HuH-7.5 (cell line): ENCODE measurements at regions not wholly inside any gene's neighbourhood (a gene's known extent, or its start where the extent isn't known, plus 50 kb on each side); places are given as distances from the start of the nearest gene placed in this dataset.
A peak's percentile ranks its signal among the peaks of the same experiment; 100 is the strongest.
"Not testable (repeated sequence)": the region's sequence is repeated elsewhere in the genome, so short reads cannot be mapped to it uniquely, and the experiment has no call there.

Experiments
- DNase-seq: peaks from one replicate; pipeline ENCODE4 v3.0.0; 2011; ENCODE audit warnings: low spot score

DNA sequence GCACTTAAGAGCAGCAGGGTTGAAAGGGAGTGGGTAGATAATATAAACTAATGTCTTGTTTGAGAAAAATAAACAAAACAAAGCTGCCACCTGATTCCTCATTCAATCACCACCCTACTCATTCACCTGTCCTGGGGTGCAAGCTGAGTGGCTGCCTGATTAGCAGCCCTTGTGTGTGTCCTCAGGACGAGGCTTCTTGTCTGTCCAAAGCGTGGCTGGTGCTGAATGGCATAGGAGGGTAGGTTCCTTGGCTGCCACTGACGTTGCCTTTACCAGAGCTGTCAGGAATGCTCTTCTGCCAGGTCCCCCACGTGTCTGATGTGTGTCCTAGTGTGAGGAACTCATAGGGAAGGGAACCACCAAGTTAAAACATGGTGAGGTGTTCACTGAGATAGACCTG lies 146.6 kb upstream of the SLC24A2 start:
- DNase-seq: no peak

DNA sequence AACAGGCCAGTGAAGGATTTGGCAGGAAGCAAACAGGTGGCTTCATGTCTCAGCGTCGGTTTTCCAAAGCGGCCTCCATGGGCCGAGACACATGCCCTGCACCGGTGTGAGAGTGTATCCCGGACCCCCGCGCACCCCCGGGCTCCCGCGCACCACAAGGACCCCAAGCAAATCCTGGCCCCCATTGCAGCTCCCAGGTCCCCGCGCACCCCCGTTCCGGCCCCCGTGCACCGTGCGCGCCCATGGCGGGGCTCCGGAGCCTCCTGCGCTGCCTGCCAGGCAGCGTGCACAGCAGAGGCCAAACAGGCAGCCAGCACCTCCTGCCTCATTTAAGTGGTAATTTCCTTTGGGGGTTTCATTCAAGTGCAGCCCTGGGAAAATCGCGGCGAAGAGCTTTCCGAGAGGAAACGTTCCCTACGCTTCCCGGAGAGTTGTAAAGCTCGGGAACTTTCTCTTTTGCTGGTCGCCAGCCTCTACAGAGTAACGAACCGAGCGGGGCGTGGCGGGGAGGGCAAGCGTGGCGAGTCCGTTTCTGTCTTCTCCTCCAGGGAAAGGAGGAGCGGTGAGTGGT lies 145.5 kb upstream of the SLC24A2 start:
- DNase-seq: no peak

GRCh38 chr9:19931098-19931890 lies 142.5 kb upstream of the SLC24A2 start:
- no peak for DNase-seq

GRCh38 chr9:19927560-19927959 lies 138.7 kb upstream of the SLC24A2 start:
- no peak for DNase-seq

- DNase-seq: no peak
These were observed 137.9 kb upstream of the SLC24A2 start for GRCh38 chr9:19926774-19927173.

DNA sequence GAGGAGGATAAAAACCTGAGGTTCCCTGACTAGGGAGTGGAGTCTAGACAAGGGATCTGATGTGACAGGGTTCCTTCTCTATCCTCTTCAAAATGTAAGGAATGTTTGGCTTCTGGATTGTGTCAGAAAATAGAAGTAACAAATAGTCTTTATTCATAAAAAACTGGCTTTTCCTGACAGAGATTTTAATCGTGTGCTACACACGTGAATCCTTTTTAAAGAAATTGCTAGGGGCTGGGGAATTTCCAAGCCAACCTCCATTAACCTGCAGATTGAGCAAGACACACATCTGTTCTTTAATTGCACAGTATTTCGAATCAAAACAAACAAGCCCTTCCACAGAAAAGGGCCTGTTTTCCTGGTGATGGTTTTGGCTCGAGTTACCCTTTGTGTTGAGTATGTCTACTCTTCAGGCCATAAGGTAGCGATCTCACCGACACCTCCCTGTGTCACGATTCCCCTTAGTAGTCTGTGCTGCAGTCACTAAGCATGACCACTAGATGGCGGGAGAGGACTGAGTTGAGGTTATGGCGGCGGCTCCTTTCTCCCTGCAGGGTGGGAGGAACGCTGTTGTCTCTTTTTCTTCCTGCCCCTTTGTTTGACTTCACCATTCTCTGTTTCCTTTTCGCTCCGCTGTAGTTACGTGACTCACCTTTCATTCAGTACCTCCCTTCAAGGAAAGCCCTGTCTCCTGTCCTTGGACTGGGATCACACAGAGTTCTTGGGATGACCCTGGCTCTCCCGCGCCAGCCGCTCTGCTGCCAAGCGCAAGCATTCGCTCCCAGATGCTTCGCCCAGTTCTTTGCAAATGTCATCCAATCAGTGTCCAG lies 137.1 kb upstream of the SLC24A2 start:
- DNase-seq: peak; percentile 47

DNA sequence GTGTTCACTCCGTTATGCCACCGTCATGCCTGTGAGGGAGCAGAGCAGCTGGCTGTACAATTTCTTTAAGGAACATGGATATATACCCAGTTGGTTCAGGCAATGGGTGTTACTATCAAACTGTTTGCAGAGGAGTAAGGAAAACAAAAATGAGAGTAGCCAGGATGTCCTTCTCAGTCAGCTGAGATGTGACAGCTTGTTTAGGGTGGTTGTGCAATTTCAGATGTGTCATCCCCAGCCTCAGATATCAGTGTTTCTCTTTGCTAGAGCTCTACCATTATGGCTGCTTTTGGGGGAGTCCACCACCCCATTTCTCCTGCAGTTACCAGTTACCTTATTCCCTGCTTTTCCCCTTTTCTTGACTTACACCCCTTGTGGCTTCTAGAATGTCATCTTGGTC lies 135.2 kb upstream of the SLC24A2 start:
- DNase-seq: no peak

- DNase-seq: no peak
These were observed 133.8 kb upstream of the SLC24A2 start for GRCh38 chr9:19922476-19923118.

- no peak for DNase-seq
These were observed 131.6 kb upstream of the SLC24A2 start for GRCh38 chr9:19920401-19920800.

DNA sequence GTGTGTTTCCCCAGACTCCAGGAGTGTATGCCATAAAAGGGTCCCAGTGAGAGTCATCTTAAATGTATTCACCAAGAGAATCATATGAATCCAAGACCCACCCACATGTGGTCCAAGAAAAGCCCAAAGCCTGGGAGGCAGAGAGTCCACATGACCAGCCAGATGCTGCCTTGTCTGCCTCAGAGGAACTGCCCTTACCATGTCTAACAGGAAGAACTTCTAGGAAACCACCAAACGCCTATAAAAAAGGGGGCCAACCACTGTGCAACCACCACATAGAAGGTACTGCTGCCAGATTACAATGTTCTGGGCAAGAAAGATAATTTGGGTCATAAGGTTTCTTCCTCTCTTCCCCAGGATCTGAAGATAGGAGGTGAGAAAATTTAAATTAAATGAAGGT lies 129.8 kb upstream of the SLC24A2 start:
- DNase-seq: no peak

DNA sequence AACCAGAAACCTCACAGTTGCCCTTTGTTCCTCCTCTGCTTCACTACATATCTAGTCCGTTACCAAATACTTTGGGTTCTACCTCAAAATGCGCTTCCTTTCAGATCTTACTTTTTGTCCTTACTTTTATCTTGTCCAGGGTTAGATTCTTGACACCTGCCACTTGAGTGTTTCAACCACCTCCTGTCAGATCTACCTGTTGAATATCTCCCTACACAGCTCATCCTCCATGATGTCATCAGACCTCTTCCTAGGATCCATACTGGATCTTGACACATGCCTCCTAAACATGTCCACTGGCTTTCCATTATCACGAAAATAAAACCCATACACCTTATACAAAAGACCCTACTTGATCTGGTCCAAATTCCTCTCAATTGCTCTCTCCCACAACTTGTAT lies 125.2 kb upstream of the SLC24A2 start:
- no peak for DNase-seq

DNA sequence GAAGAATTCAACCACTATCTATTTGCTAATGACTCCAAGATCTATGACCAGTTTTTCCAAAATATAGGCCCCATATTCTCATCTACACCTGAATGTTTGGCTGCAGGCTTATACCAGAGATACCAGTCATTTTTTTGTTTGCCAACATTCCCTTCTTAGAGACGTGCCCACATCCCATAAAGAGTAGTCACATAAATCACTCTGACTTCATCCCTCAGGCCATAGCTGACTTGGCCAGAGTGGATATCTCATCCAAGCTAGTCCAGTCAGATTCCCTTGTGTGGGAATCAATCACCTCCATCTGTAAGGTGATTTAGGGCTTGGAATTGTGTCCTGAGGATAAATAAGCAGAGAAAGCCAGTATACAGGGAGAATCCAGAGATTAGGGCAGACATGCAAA lies 124.3 kb upstream of the SLC24A2 start:
- DNase-seq: no peak

DNA sequence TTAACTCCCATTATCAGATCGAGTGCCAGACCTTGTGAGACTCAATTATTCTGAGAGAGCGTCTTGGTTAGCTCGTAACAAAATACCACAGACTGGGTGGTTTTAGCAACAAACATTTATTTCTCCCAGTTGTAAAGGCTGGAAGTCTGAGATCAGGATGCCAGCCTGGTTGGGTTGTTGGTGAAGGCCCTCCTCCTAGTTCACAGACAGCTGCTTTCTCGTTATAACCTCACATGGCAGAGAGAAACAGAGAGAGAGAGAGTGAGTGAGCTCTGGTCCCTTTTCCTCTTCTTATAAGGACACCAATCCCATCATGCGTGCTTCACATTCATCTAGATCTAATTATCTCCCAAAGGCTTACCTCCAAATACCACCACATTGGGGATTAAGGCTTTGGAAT lies 114.2 kb upstream of the SLC24A2 start:
- DNase-seq: no peak

DNA sequence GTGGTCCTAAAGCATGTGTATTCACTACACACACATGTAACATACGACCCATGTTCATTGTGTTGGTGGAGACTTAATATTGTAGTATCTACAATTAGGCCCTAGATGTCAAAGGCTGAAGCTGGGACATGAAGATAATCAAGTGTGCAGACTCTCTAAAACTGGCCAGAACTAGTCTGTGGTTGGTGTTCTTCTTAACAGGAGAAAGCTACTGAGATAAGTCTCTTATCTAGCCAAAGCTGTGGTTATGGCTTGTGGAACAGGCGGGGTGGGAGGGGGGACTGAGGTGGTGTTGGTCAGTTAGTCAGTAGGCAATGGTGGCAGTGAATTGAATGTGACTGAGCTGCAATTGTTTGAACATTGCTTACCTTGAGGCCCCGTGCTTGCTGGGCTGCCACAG lies 112.7 kb upstream of the SLC24A2 start:
- no peak for DNase-seq

- DNase-seq: no peak
These were observed 107.3 kb upstream of the SLC24A2 start for GRCh38 chr9:19896161-19896560.

GRCh38 chr9:19895578-19895977 lies 106.7 kb upstream of the SLC24A2 start:
- not testable (repeated sequence) for DNase-seq

GRCh38 chr9:19895006-19895405 lies 106.2 kb upstream of the SLC24A2 start:
- no peak for DNase-seq

- DNase-seq: no peak
These were observed 96.8 kb upstream of the SLC24A2 start for GRCh38 chr9:19885608-19886007.

DNA sequence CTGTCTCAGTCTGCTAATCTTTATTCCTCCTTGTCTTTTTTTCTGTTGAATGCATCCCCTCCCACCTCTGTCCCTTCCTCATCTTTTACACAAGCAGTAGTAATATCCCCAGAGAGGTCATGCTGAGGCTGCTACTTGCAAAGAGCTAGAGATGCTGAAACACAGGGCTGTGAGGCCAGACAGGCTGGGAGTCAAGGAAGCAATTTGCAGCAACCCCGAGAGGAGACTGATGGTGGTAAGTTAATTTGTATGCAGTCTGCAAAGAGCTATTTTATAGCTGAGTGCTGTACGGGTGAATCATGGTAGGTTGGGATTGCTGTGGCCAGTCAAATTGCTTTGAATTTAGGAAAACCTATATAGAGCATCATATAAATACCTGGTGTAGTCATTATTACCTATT lies 90.2 kb upstream of the SLC24A2 start:
- DNase-seq: no peak

GRCh38 chr9:19876569-19877316 lies 87.9 kb upstream of the SLC24A2 start:
- no peak for DNase-seq

DNA sequence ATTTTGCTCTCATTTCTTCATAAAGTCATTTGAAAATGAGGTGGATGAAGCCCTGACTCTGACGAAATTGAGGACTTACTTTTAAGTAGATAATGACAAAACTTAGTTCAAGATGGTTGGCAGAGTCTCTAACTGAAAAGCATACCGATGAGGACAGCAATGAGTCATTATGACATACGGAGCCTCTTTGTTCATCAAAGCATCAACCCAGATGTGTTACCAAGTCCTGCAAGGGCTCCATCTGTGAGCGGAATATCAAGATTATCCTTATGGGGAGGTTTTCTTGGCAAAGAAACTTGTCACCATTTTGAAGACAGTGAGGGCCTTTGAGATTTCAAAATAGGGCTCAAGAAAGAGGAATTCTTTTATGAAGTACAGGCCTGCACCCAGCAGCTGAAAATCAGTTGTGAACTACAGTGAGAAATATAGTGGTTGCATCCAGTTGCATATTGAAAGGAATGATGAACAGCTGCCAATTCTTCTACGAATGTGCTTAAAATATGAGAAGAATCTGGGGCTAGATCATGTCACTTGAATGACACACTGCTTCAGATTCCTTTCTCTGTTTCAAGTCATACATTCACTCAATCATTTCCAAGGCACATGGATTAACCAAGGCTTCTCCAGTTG lies 86.6 kb upstream of the SLC24A2 start:
- DNase-seq: no peak
